ENCODE measurements at regions not wholly inside any gene's neighbourhood (a gene's known extent, or its start where the extent isn't known, plus 50 kb on each side); places are given as distances from the start of the nearest gene placed in this dataset.
"Not testable (repeated sequence)": the region's sequence is repeated elsewhere in the genome, so short reads cannot be mapped to it uniquely, and the experiment has no call there.

GRCh38 chr12:89235189-89235993 is 116.9 kb downstream of the DUSP6 start:
- H3K27me3 Mint-ChIP-seq (ENCODE audit: insufficient read depth), result no peaks in the 10 kb centered on the region
- H3K9me3 Mint-ChIP-seq, result peaks cover 32% of the 10 kb centered on the region
- H3K4me1 Mint-ChIP-seq (ENCODE audit: low read depth), result peaks cover 92% of the 10 kb centered on the region
- intact Hi-C loops (cut with micrococcal nuclease), result loop anchor here (1.0 kb wide), 1 partner anchor 9 kb away; no protein-coding TSS in a partner anchor
- DNase-seq (ENCODE audit: low spot score), result no peak
- H3K36me3 Mint-ChIP-seq (ENCODE audit: low read depth), result peaks cover 30% of the 10 kb centered on the region
- H3K4me3 Mint-ChIP-seq, result peak overlapping the region; percentile 53
- H3K27ac Mint-ChIP-seq, result peak overlapping the region; percentile 82

- Mint-ChIP-seq H3K27ac (peak overlapping the region; percentile 82), H3K27me3 (ENCODE audit: insufficient read depth) (no peaks in the 10 kb centered on the region), H3K4me3 (no peak overlapping the region), H3K36me3 (ENCODE audit: low read depth) (peaks cover 27% of the 10 kb centered on the region), H3K9me3 (peaks cover 32% of the 10 kb centered on the region), H3K4me1 (ENCODE audit: low read depth) (peaks cover 83% of the 10 kb centered on the region)
- intact Hi-C loops (cut with micrococcal nuclease), result loop anchor here (1.0 kb wide), 1 partner anchor 10 kb away; no protein-coding TSS in a partner anchor
- no peak for DNase-seq (ENCODE audit: low spot score)
Observed at GRCh38 chr12:89234324-89235114, 117.8 kb downstream of the DUSP6 start.

- Mint-ChIP-seq H3K4me1 (ENCODE audit: low read depth) (peaks cover 80% of the 10 kb centered on the region), H3K36me3 (ENCODE audit: low read depth) (peaks cover 16% of the 10 kb centered on the region), H3K9me3 (peaks cover 18% of the 10 kb centered on the region), H3K4me3 (no peak overlapping the region), H3K27me3 (ENCODE audit: insufficient read depth) (no peaks in the 10 kb centered on the region), H3K27ac (peak overlapping the region; percentile 32)
- no peak for DNase-seq (ENCODE audit: low spot score)
- intact Hi-C loops (cut with micrococcal nuclease), result no loop called here
Observed at GRCh38 chr12:89231686-89232085, 120.6 kb downstream of the DUSP6 start.

- Mint-ChIP-seq H3K4me1 (ENCODE audit: low read depth) (peaks cover 80% of the 10 kb centered on the region), H3K9me3 (peaks cover 16% of the 10 kb centered on the region), H3K27ac (no peak overlapping the region), H3K27me3 (ENCODE audit: insufficient read depth) (no peaks in the 10 kb centered on the region), H3K4me3 (no peak overlapping the region), H3K36me3 (ENCODE audit: low read depth) (peaks cover 15% of the 10 kb centered on the region)
- intact Hi-C loops (cut with micrococcal nuclease), result no loop called here
- DNase-seq (ENCODE audit: low spot score), result no peak
Observed at GRCh38 chr12:89230376-89231315, 121.7 kb downstream of the DUSP6 start.

- intact Hi-C loops (cut with micrococcal nuclease), result loop anchor here (5.0 kb wide), 4 partner anchors 54 to 1086 kb away; partner anchors contain the start of genes ATP2B1, CEP290 and TMTC3
- no peak overlapping the region for H3K4me3 Mint-ChIP-seq
- H3K36me3 Mint-ChIP-seq (ENCODE audit: low read depth), result peaks cover 11% of the 10 kb centered on the region
- H3K27me3 Mint-ChIP-seq (ENCODE audit: insufficient read depth), result no peaks in the 10 kb centered on the region
- peaks cover 83% of the 10 kb centered on the region for H3K4me1 Mint-ChIP-seq (ENCODE audit: low read depth)
- DNase-seq (ENCODE audit: low spot score), result no peak
- peaks cover 9% of the 10 kb centered on the region for H3K9me3 Mint-ChIP-seq
- no peak overlapping the region for H3K27ac Mint-ChIP-seq
Observed at GRCh38 chr12:89228491-89228890, 123.8 kb downstream of the DUSP6 start.

- H3K27me3 Mint-ChIP-seq (ENCODE audit: insufficient read depth), result no peaks in the 10 kb centered on the region
- intact Hi-C loops (cut with micrococcal nuclease), result loop anchor here (2.0 to 5.0 kb wide), 5 partner anchors 55 to 1085 kb away; partner anchors contain the start of genes ATP2B1, CEP290 and TMTC3
- peaks cover 84% of the 10 kb centered on the region for H3K4me1 Mint-ChIP-seq (ENCODE audit: low read depth)
- H3K36me3 Mint-ChIP-seq (ENCODE audit: low read depth), result peaks cover 9% of the 10 kb centered on the region
- H3K27ac Mint-ChIP-seq, result peak overlapping the region; percentile 8
- H3K4me3 Mint-ChIP-seq, result no peak overlapping the region
- peaks cover 5% of the 10 kb centered on the region for H3K9me3 Mint-ChIP-seq
- DNase-seq (ENCODE audit: low spot score), result no peak
Observed at GRCh38 chr12:89227774-89228173, 124.5 kb downstream of the DUSP6 start.

GRCh38 chr12:89225808-89226411 is 126.4 kb downstream of the DUSP6 start:
- H3K27ac Mint-ChIP-seq, result peak overlapping the region; percentile 99
- H3K27me3 Mint-ChIP-seq (ENCODE audit: insufficient read depth), result no peaks in the 10 kb centered on the region
- H3K9me3 Mint-ChIP-seq, result peaks cover 6% of the 10 kb centered on the region
- H3K4me1 Mint-ChIP-seq (ENCODE audit: low read depth), result peaks cover 82% of the 10 kb centered on the region
- DNase-seq (ENCODE audit: low spot score), result no peak
- H3K36me3 Mint-ChIP-seq (ENCODE audit: low read depth), result peaks cover 11% of the 10 kb centered on the region
- intact Hi-C loops (cut with micrococcal nuclease), result loop anchor here (1.0 to 5.0 kb wide), 21 partner anchors 16 to 1084 kb away; partner anchors contain the start of genes ATP2B1, CEP290, DUSP6 and POC1B
- H3K4me3 Mint-ChIP-seq, result peak overlapping the region; percentile 73

GRCh38 chr12:89225401-89225800 is 126.9 kb downstream of the DUSP6 start:
- peaks cover 14% of the 10 kb centered on the region for H3K36me3 Mint-ChIP-seq (ENCODE audit: low read depth)
- DNase-seq (ENCODE audit: low spot score), result peak; percentile 76
- peaks cover 78% of the 10 kb centered on the region for H3K4me1 Mint-ChIP-seq (ENCODE audit: low read depth)
- peak overlapping the region; percentile 45 for H3K4me3 Mint-ChIP-seq
- H3K9me3 Mint-ChIP-seq, result peaks cover 11% of the 10 kb centered on the region
- H3K27me3 Mint-ChIP-seq (ENCODE audit: insufficient read depth), result no peaks in the 10 kb centered on the region
- H3K27ac Mint-ChIP-seq, result peak overlapping the region; percentile 99
- intact Hi-C loops (cut with micrococcal nuclease), result loop anchor here (1.0 to 5.0 kb wide), 16 partner anchors 15 to 1083 kb away; partner anchors contain the start of genes ATP2B1, CEP290, DUSP6 and POC1B

- Mint-ChIP-seq H3K4me1 (ENCODE audit: low read depth) (peaks cover 61% of the 10 kb centered on the region), H3K36me3 (ENCODE audit: low read depth) (peaks cover 16% of the 10 kb centered on the region), H3K9me3 (peaks cover 25% of the 10 kb centered on the region), H3K27ac (peak overlapping the region; percentile 37)
- H3K4me3 Mint-ChIP-seq; DNase-seq (ENCODE audit: low spot score); intact Hi-C loops (cut with micrococcal nuclease); H3K27me3 Mint-ChIP-seq (ENCODE audit: insufficient read depth): not testable (repeated sequence)
Observed at GRCh38 chr12:89222580-89222979, 129.7 kb downstream of the DUSP6 start.

GRCh38 chr12:89217472-89217871 is 134.8 kb downstream of the DUSP6 start:
- peaks cover 4% of the 10 kb centered on the region for H3K27me3 Mint-ChIP-seq (ENCODE audit: insufficient read depth)
- H3K27ac Mint-ChIP-seq, result no peak overlapping the region
- intact Hi-C loops (cut with micrococcal nuclease), result no loop called here
- H3K4me3 Mint-ChIP-seq, result no peak overlapping the region
- DNase-seq (ENCODE audit: low spot score), result no peak
- peaks cover 28% of the 10 kb centered on the region for H3K4me1 Mint-ChIP-seq (ENCODE audit: low read depth)
- peaks cover 16% of the 10 kb centered on the region for H3K36me3 Mint-ChIP-seq (ENCODE audit: low read depth)
- H3K9me3 Mint-ChIP-seq, result peaks cover 21% of the 10 kb centered on the region

GRCh38 chr12:89216211-89216952 is 135.9 kb downstream of the DUSP6 start:
- H3K9me3 Mint-ChIP-seq, result peaks cover 21% of the 10 kb centered on the region
- no peak for DNase-seq (ENCODE audit: low spot score)
- H3K36me3 Mint-ChIP-seq (ENCODE audit: low read depth), result peaks cover 15% of the 10 kb centered on the region
- H3K27ac Mint-ChIP-seq, result no peak overlapping the region
- intact Hi-C loops (cut with micrococcal nuclease), result no loop called here
- H3K4me1 Mint-ChIP-seq (ENCODE audit: low read depth), result peaks cover 28% of the 10 kb centered on the region
- peaks cover 5% of the 10 kb centered on the region for H3K27me3 Mint-ChIP-seq (ENCODE audit: insufficient read depth)
- H3K4me3 Mint-ChIP-seq, result no peak overlapping the region

All from activated T-helper 1 cell treated with anti-CD3 and anti-CD28 coated beads, Interleukin-12 subunit alpha, Interleukin-12 subunit beta, Interleukin-2, Interleukin-4 antibody, amounts not matched to agents 30 ng/mL and 10 ng/mL and 1 ng/mL, durations not matched to agents 14 hours and 24 hours and 36 hours (primary cell).